ENCODE measurements at regions not wholly inside any gene's neighbourhood (a gene's known extent, or its start where the extent isn't known, plus 50 kb on each side); places are given as distances from the start of the nearest gene placed in this dataset.

GRCh38 chr1:62370594-62370993 is 51.4 kb upstream of the KANK4 start:
- in situ Hi-C loops (cut with HindIII; ENCODE audit: low pct_unique_long_range_greater_than_20kb, low sequenced_read_pairs): no loop called here
- no peak for DNase-seq (ENCODE audit: low read depth)

DNA sequence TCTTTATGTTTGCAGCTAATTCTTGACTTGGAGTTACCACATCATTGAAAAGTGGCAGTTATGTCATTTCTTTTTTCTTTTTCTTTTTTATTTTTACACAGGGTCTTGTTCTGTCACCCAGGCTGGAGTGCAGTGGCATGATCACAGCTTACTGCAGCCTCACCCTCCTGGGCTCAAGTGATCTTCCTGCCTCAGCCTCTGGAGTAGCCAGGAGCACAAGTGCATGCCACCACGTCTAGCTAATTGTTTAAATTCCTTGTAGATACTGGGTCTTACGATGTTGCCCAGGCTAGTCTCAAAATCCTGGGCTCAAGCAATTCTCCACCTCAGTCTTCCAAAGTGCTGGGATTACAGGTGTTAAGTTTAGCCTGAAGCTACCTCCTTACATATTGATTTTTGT is 52.1 kb upstream of the KANK4 start:
- in situ Hi-C loops (cut with HindIII; ENCODE audit: low pct_unique_long_range_greater_than_20kb, low sequenced_read_pairs): no loop called here

DNA sequence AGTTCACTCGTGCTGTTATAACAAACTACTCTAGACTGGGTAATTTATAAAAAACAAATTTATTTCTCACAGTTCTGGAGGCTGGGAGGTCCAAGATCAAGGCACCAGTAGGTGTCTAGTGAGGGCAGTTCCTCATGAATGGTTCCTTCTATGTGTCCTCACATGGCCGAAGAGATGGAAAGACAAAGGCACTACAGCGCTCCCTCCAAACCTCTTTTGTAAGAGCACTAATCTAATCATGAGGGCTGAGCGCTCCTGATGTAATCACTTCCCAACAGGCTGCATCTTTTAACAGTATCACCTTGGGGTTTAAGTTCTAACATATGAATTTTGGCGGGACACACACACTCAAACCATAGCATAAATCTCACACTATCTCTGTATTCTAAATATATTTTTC is 54.0 kb upstream of the KANK4 start:
- in situ Hi-C loops (cut with HindIII; ENCODE audit: low pct_unique_long_range_greater_than_20kb, low sequenced_read_pairs): no loop called here
- DNase-seq (ENCODE audit: low read depth): no peak

More for the DNA sequence above, 52.1 kb upstream of the KANK4 start:
- no peak for DNase-seq (ENCODE audit: low read depth)

DNA sequence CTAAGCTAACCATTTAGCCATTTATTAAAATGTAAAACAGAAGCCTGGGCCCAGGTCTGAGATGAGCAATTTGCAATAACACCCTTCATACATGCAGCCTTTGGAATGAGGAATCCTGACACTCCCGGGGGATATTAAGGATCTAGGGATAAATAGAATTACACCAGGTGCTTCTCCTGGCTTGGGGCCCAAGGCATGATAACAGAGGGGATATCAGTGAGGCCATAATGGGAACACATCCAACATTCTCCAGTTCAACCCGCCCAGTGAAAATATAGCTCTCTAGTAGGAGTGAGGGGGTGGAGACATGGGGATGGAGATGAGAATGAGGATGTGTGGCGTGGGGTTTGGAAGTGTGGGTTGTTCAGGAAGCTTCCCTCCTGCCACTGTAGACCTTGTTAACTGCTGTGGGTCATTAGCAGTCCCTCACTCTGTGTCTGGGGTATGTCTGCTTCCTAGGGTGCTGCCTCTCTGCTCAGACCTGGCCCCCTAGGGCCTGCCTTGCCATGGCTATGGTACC is 57.9 kb upstream of the KANK4 start:
- in situ Hi-C loops (cut with HindIII; ENCODE audit: low pct_unique_long_range_greater_than_20kb, low sequenced_read_pairs): no loop called here
- DNase-seq (ENCODE audit: low read depth): no peak

GRCh38 chr1:62380181-62380580 is 56.7 kb upstream of the USP1 start:
- DNase-seq (ENCODE audit: low read depth): no peak
- in situ Hi-C loops (cut with HindIII; ENCODE audit: low pct_unique_long_range_greater_than_20kb, low sequenced_read_pairs): no loop called here

DNA sequence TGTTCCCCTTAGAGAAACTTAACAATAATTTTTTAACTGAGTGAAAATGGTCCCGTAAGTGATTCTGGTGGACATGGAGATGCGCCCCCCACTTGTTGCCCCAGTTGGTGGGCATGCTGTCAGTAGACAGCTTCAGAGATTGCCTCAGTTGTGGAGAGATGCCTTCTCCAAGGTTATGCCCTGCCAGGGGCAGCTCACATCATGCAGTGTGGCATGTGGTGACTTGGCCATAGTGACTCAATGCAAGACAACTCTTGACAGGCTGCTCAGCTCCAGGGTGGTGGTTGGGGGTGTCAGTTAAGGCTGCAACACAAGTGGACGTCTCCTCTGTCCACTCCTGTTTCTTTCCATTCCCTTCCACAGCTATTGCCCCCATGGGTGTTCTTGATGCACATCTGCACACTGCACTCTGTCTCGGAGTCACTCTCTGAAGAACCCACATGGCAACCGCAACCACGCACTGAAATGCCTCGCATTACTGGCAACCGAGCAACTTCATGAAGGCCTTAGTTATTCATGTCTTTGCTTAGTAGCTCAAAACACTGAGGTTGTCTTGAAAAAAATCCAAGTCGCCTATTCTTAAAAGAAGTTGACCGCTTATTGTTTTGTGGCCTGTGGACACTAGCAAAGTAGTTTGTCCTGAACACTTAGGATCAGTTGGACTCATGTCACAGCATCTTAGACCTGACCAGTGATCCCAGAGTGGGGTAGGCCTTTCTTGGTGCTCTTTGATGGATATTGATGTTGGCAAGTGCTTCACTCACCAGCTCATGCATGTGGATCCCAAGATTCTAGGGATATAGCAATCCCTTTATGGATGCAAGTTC is 54.8 kb upstream of the USP1 start:
- DNase-seq (ENCODE audit: low read depth): no peak
- in situ Hi-C loops (cut with HindIII; ENCODE audit: low pct_unique_long_range_greater_than_20kb, low sequenced_read_pairs): no loop called here

GRCh38 chr1:62382658-62382955 is 54.2 kb upstream of the USP1 start:
- DNase-seq (ENCODE audit: low read depth): no peak
- in situ Hi-C loops (cut with HindIII; ENCODE audit: low pct_unique_long_range_greater_than_20kb, low sequenced_read_pairs): no loop called here

DNA sequence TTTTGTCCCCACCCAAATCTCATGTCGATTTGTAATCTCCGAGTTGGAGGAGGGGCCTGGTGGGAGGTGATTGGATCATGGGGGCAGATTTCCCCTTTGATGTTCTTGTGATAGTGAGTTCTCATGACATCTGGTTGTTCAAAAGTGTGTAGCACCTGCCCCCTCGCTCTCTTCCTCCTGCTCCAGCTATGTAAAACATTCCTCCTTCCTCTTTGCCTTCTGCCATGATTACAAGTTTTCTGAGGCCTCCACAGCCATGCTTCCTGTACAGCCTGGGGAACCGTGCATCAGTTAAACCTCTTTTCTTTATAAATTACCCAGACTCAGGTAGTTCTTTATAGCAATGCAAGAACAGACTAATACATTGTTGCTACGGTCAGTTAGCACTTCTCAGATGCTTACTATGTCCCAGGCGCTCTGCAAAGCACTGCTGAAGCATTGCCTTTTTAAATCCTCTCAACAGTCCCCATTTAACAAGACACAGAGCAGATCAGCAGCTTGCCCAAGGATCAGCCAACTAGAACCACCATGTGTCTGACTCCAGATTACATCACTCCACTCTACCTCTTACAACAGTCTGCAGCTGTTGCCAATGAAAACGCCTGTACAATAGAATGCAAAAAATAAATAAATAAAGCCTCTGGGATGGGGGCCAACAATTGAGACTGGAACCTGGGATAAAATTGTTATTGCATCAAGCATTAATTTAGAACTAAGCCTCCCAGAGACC is 52.4 kb upstream of the USP1 start:
- DNase-seq (ENCODE audit: low read depth): peak; percentile 78

GRCh38 chr1:62385923-62386322 is 50.9 kb upstream of the USP1 start:
- in situ Hi-C loops (cut with HindIII; ENCODE audit: low pct_unique_long_range_greater_than_20kb, low sequenced_read_pairs): no loop called here
- no peak for DNase-seq (ENCODE audit: low read depth)

More for the DNA sequence above, 52.4 kb upstream of the USP1 start:
- in situ Hi-C loops (cut with HindIII; ENCODE audit: low pct_unique_long_range_greater_than_20kb, low sequenced_read_pairs): no loop called here

GRCh38 chr1:62386351-62387121 is 50.3 kb upstream of the USP1 start:
- DNase-seq (ENCODE audit: low read depth): no peak

More at GRCh38 chr1:62386351-62387121, 50.3 kb upstream of the USP1 start:
- in situ Hi-C loops (cut with HindIII; ENCODE audit: low pct_unique_long_range_greater_than_20kb, low sequenced_read_pairs): no loop called here
